RPMI7951 (cell line): ENCODE measurements at regions not wholly inside any gene's neighbourhood (a gene's known extent, or its start where the extent isn't known, plus 50 kb on each side); places are given as distances from the start of the nearest gene placed in this dataset.
A peak's percentile ranks its signal among the peaks of the same experiment; 100 is the strongest.

Source experiments
- DNase-seq: peaks from one replicate; pipeline ENCODE4 v3.0.0-alpha.2; 2012; ENCODE audit warnings: low read depth

- no peak for DNase-seq
Observed at GRCh38 chr11:134746609-134747008, 334.6 kb upstream of the B3GAT1 start.

GRCh38 chr11:134745456-134745855, 333.4 kb upstream of the B3GAT1 start:
- no peak for DNase-seq

- DNase-seq: no peak
Observed at GRCh38 chr11:134743820-134744195, 331.8 kb upstream of the B3GAT1 start.

- no peak for DNase-seq
Observed at GRCh38 chr11:134742956-134743819, 331.1 kb upstream of the B3GAT1 start.

GRCh38 chr11:134742224-134742612, 330.2 kb upstream of the B3GAT1 start:
- DNase-seq: no peak

- no peak for DNase-seq
Observed at GRCh38 chr11:134741453-134742223, 329.6 kb upstream of the B3GAT1 start.

GRCh38 chr11:134740590-134741261, 328.7 kb upstream of the B3GAT1 start:
- peak; percentile 6 for DNase-seq

GRCh38 chr11:134739136-134739535, 327.1 kb upstream of the B3GAT1 start:
- no peak for DNase-seq

GRCh38 chr11:134738581-134738980, 326.5 kb upstream of the B3GAT1 start:
- no peak for DNase-seq

- no peak for DNase-seq
Observed at GRCh38 chr11:134737563-134738510, 325.8 kb upstream of the B3GAT1 start.

- no peak for DNase-seq
Observed at GRCh38 chr11:134736251-134736947, 324.4 kb upstream of the B3GAT1 start.

- DNase-seq: no peak
Observed at GRCh38 chr11:134734894-134735293, 322.9 kb upstream of the B3GAT1 start.

- DNase-seq: no peak
Observed at GRCh38 chr11:134734141-134734845, 322.3 kb upstream of the B3GAT1 start.

- no peak for DNase-seq
Observed at GRCh38 chr11:134733646-134734045, 321.6 kb upstream of the B3GAT1 start.

- DNase-seq: no peak
Observed at GRCh38 chr11:134731213-134731961, 319.3 kb upstream of the B3GAT1 start.

GRCh38 chr11:134730561-134731212, 318.6 kb upstream of the B3GAT1 start:
- no peak for DNase-seq

GRCh38 chr11:134730101-134730500, 318.1 kb upstream of the B3GAT1 start:
- DNase-seq: no peak

GRCh38 chr11:134728186-134728585, 316.1 kb upstream of the B3GAT1 start:
- no peak for DNase-seq

- DNase-seq: no peak
Observed at GRCh38 chr11:134727636-134728035, 315.6 kb upstream of the B3GAT1 start.
